ENCODE measurements at regions not wholly inside any gene's neighbourhood (a gene's known extent, or its start where the extent isn't known, plus 50 kb on each side); places are given as distances from the start of the nearest gene placed in this dataset.

- TF ChIP-seq CREB5 (CRISPR knock-in tag; IDR thresholded peaks at IDR 0.05; ENCODE audit: low read depth) (no peak), ZNF565 (CRISPR knock-in tag; conservative IDR thresholded peaks at IDR 0.05; ENCODE audit: low read depth) (no peak), GLIS3 (CRISPR knock-in tag; IDR thresholded peaks at IDR 0.05) (no peak), CSRNP3 (CRISPR knock-in tag; IDR thresholded peaks at IDR 0.05) (no peak), PATZ1 (CRISPR knock-in tag; IDR thresholded peaks at IDR 0.05; ENCODE audit: borderline replicate concordance) (no peak), PPARA (CRISPR knock-in tag; IDR thresholded peaks at IDR 0.05; ENCODE audit: borderline replicate concordance) (no peak), ZNF70 (CRISPR knock-in tag; IDR thresholded peaks at IDR 0.05) (no peak)
These were observed 79.0 kb upstream of the PLXNA4 start for GRCh38 chr7:132655131-132655727.
